ENCODE measurements at regions not wholly inside any gene's neighbourhood (a gene's known extent, or its start where the extent isn't known, plus 50 kb on each side); places are given as distances from the start of the nearest gene placed in this dataset.

- TF ChIP-seq EZH2 (IDR thresholded peaks at IDR 0.05; ENCODE audit: borderline replicate concordance, low read depth, low read length, severe bottlenecking) (no peak), CTCF (IDR thresholded peaks at IDR 0.05; ENCODE audit: extremely low read depth in 1 of 2, insufficient read depth in 1 of 2, low read depth in 1 of 2, low read length in 2 of 2) (no peak), POLR2A (IDR thresholded peaks at IDR 0.05; ENCODE audit: low read depth, low read length) (no peak), MAX (IDR thresholded peaks at IDR 0.05; ENCODE audit: insufficient read depth, insufficient read length) (no peak), MYC (IDR thresholded peaks at IDR 0.05; ENCODE audit: low read depth, low read length) (no peak), POLR2AphosphoS5 (IDR thresholded peaks at IDR 0.05; ENCODE audit: insufficient read depth, low read depth, low read length) (no peak), FOS (IDR thresholded peaks at IDR 0.05; ENCODE audit: borderline replicate concordance, insufficient read depth, low read length) (no peak), JUN (IDR thresholded peaks at IDR 0.05; ENCODE audit: borderline replicate concordance, insufficient read depth, insufficient read length, low read depth) (no peak), GATA2 (IDR thresholded peaks at IDR 0.05; ENCODE audit: insufficient read depth, insufficient read length, low read depth, low read length) (no peak)
These were observed 87.4 kb upstream of the MID1 start for GRCh38 chrX:10707773-10708172.

Measured in endothelial cell of umbilical vein (primary cell).